Activated CD4-positive, alpha-beta T cell treated with anti-CD3 and anti-CD28 coated beads for 36 hours (primary cell): ENCODE measurements at regions not wholly inside any gene's neighbourhood (a gene's known extent, or its start where the extent isn't known, plus 50 kb on each side); places are given as distances from the start of the nearest gene placed in this dataset.
"Not testable (repeated sequence)": the region's sequence is repeated elsewhere in the genome, so short reads cannot be mapped to it uniquely, and the experiment has no call there.

Experiments used
- ATAC-seq: fragments of 200-7000 bp; cut with Tn5 transposase; one replicate; pipeline ENCODE4 v1.10.0; 2021; ENCODE audit warnings: mild to moderate bottlenecking, moderate library complexity
- CTCF ChIA-PET: fragments of 350-600 bp; sonication (Branson Sonifier 250); formaldehyde crosslinking; loops from one replicate; lab custom pipeline; 2021; ENCODE audit warnings: antibody characterized with exemption; lab: Charles Lee
- POLR2A ChIA-PET: fragments of 350-600 bp; sonication (Branson Sonifier 250); formaldehyde crosslinking; loops from one replicate; lab custom pipeline; 2021; ENCODE audit warnings: antibody characterized with exemption, inconsistent platforms; lab: Charles Lee
- DNase-seq: peaks from one replicate; pipeline ENCODE4 v3.0.0-alpha.2; 2020
- H3K27ac Mint-ChIP-seq: one replicate; pipeline ENCODE4 v1.8.0; 2021; ENCODE audit warnings: mixed read lengths
- H3K27me3 Mint-ChIP-seq: one replicate; pipeline ENCODE4 v1.8.0; 2021; ENCODE audit warnings: mixed read lengths
- H3K36me3 Mint-ChIP-seq: one replicate; pipeline ENCODE4 v1.8.0; 2021; ENCODE audit warnings: low read depth, mixed read lengths
- H3K4me1 Mint-ChIP-seq: one replicate; pipeline ENCODE4 v1.8.0; 2021; ENCODE audit warnings: mixed read lengths
- H3K4me3 Mint-ChIP-seq: one replicate; pipeline ENCODE4 v1.8.0; 2021; ENCODE audit warnings: mild to moderate bottlenecking, moderate library complexity, mixed read lengths
- H3K9me3 Mint-ChIP-seq: one replicate; pipeline ENCODE4 v1.8.0; 2021; ENCODE audit warnings: low read depth, mixed read lengths
- intact Hi-C, 2 experiments: fragments of 100-400 bp; cut with DNase I in 1 of 2; cut with micrococcal nuclease in 1 of 2; formaldehyde crosslinking; loops; one replicate each; pipeline versions ENCODE4 v1.14.2 to v1.15.1; 2022 to 2024; cut with DNase I, micrococcal nuclease

DNA sequence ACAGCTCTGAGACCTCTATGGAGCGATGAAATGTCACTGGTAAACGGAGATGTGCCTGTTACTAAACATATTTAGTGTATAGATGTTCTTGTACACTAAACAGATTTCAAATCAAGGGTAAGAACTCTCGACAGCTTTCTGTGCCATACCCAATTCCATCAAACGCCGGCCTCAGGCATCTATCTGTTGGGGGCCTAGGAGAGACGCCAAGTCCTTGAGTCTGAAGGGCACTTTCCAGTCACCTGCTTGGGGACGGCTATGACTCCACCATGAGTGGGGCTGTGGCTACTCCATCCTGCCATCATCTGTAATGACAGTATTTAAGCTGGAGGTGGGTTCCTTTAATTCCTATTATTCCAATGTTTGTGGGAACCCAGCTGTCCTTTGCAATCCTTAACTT is 87.8 kb downstream of the SHANK2 start:
- ChIA-PET CTCF (no interaction called here), POLR2A (no interaction called here)
- ATAC-seq (no peak), DNase-seq (no peak)
- no peaks in the 10 kb centered on the region for H3K9me3 Mint-ChIP-seq
- H3K4me1 Mint-ChIP-seq = no peaks in the 10 kb centered on the region
- H3K27me3 Mint-ChIP-seq = peaks cover 2% of the 10 kb centered on the region
- H3K4me3 Mint-ChIP-seq = no peak overlapping the region
- intact Hi-C loops = no loop called here
- H3K27ac Mint-ChIP-seq = no peak overlapping the region
- no peaks in the 10 kb centered on the region for H3K36me3 Mint-ChIP-seq

DNA sequence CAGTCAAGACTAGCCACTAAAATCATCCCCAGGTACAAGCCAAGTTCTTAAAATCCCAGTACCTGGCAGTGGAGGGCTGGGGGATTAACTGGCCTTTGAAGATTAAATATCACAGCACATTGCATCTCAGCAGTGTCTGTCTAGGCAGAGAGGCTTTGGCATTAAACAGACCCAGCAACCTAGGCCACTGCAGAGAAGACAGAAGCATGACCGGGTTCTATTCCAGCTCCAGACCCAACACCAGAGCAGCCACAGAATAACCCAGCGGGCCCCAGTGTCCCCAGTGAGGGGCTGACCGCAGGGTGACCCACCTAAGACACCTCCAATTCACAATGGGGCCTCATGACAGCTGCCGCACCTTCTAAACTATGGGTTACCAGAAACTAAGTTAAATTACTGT is 88.2 kb downstream of the SHANK2 start:
- no peaks in the 10 kb centered on the region for H3K4me1 Mint-ChIP-seq
- DNase-seq (no peak), ATAC-seq (no peak)
- H3K4me3 Mint-ChIP-seq = no peak overlapping the region
- H3K9me3 Mint-ChIP-seq = no peaks in the 10 kb centered on the region
- peaks cover 2% of the 10 kb centered on the region for H3K27me3 Mint-ChIP-seq
- H3K27ac Mint-ChIP-seq = no peak overlapping the region
- intact Hi-C loops = no loop called here
- CTCF ChIA-PET = interaction anchor here (0.6 kb wide), 1 partner anchor 41 kb away, joined by 3 read pairs; no protein-coding TSS in a partner anchor
- POLR2A ChIA-PET = no interaction called here
- no peaks in the 10 kb centered on the region for H3K36me3 Mint-ChIP-seq

DNA sequence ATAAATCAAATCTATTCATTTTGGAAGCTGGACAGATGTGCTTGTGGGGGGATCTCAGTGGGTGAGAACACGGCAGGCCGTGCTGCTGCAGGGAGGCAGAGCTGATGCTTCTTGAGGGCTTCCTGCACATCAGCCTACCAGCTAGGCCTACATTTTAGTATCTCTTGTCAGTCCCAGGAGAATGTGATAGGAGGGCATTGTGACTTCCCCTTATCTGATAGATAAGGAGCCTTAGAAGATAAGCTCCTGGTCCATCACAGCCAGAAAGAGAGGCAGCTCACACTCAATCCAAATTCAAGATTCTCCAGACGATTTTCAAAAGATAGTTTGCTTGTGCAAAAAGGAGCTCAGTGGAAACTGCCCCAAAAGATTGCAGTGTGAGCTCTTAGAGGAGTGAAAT is 89.0 kb downstream of the SHANK2 start:
- intact Hi-C loops = no loop called here
- peaks cover 2% of the 10 kb centered on the region for H3K27me3 Mint-ChIP-seq
- ATAC-seq = no peak
- ChIA-PET CTCF (interaction anchor here (0.6 kb wide), 1 partner anchor 40 kb away, joined by 3 read pairs; no protein-coding TSS in a partner anchor), POLR2A (no interaction called here)
- H3K4me1 Mint-ChIP-seq = no peaks in the 10 kb centered on the region
- no peaks in the 10 kb centered on the region for H3K9me3 Mint-ChIP-seq
- no peak for DNase-seq
- no peaks in the 10 kb centered on the region for H3K36me3 Mint-ChIP-seq
- H3K4me3 Mint-ChIP-seq = no peak overlapping the region
- H3K27ac Mint-ChIP-seq = no peak overlapping the region

DNA sequence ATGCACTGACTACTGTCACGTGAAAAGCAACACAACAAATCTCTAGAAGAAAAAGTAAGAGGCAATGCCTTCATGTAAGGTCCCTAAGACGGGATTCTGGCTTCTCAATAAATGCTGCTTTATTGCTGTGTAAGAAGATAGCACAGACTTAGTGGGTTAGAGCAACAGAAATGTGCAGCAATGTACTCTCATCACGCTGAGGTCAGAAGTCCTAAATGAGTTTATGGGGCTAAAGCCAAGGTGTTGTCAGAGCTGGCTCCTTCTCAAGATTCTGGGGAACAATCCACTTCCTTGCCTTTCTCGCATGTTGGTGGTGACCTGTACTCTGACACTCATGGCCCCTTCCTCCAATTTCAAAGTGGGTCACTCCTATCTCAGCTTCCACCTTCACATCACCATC is 93.4 kb downstream of the SHANK2 start:
- Mint-ChIP-seq H3K4me3 (no peak overlapping the region), H3K4me1 (no peaks in the 10 kb centered on the region), H3K36me3 (no peaks in the 10 kb centered on the region), H3K9me3 (no peaks in the 10 kb centered on the region), H3K27me3 (peaks cover 6% of the 10 kb centered on the region), H3K27ac (no peak overlapping the region)
- ATAC-seq = no peak
- POLR2A ChIA-PET = no interaction called here
- CTCF ChIA-PET = no interaction called here
- no peak for DNase-seq
- intact Hi-C loops = no loop called here

DNA sequence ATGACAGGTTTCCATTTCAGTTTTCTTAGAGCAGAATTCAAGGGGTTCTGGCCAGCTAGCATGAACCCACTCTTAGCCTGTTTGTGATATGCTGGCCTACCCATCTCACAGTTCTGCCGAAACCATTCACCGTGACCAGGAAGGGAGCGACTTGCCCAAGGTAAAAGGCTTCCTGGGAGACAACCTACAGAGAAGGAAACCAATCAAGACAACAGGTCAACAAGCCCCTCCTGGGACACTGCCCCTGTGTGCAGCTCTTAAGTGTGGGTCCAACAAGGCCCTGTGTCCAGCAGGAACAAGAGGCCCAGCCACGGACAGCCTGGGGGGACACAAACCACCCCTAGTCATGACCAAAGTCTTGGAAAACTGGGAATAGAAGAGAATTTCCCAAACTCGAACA is 94.7 kb downstream of the SHANK2 start:
- H3K27me3 Mint-ChIP-seq, H3K9me3 Mint-ChIP-seq, H3K4me3 Mint-ChIP-seq, H3K4me1 Mint-ChIP-seq, DNase-seq, H3K36me3 Mint-ChIP-seq, H3K27ac Mint-ChIP-seq, ATAC-seq, CTCF ChIA-PET, intact Hi-C loops, POLR2A ChIA-PET: not testable (repeated sequence)

DNA sequence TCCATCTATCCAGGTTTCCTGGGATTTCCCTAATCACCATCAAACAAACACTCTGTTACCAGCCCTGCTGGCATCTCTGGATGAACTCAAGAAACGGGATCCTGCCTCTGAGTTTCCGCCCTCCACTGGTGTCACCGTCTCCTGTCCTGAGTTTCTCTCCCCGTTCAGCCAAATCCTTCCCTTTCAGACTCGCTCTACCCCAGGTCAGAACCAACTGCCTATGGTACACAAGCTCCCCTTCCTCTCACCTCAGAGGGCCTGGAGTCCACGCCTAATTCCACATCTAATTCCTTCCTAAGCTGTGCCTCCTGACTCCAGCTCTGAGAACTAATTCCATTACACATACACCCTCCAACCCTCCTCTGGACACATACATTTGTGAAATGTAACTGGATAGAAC is 96.1 kb downstream of the SHANK2 start:
- ChIA-PET POLR2A (no interaction called here), CTCF (no interaction called here)
- ATAC-seq = no peak
- Mint-ChIP-seq H3K4me3 (no peak overlapping the region), H3K9me3 (no peaks in the 10 kb centered on the region), H3K36me3 (no peaks in the 10 kb centered on the region), H3K27me3 (peaks cover 14% of the 10 kb centered on the region), H3K4me1 (peaks cover 2% of the 10 kb centered on the region), H3K27ac (no peak overlapping the region)
- no peak for DNase-seq
- intact Hi-C loops = no loop called here

DNA sequence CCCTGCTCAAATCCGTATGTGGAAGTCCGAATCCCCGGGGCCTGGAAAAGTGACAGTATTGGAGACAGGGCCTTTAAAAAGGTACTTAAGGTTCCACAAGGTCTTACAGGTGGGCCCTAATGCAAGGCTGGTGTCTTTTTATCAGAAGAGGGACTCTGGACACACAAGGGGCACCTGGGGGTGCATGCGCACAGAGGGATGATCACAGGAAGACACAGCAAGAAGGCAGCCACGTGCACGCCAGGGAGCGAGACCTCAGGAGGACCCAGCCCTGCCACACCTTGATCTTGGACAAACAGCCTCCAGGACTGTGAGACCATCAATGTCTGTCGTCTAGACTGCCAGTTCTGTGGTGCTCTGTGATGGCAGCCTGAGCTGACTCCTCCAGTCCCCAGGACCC is 96.5 kb downstream of the SHANK2 start:
- Mint-ChIP-seq H3K27me3 (peaks cover 12% of the 10 kb centered on the region), H3K27ac (no peak overlapping the region), H3K4me1 (peaks cover 2% of the 10 kb centered on the region), H3K9me3 (no peaks in the 10 kb centered on the region), H3K4me3 (no peak overlapping the region), H3K36me3 (no peaks in the 10 kb centered on the region)
- CTCF ChIA-PET = no interaction called here
- no peak for DNase-seq
- POLR2A ChIA-PET = no interaction called here
- intact Hi-C loops = no loop called here
- no peak for ATAC-seq

DNA sequence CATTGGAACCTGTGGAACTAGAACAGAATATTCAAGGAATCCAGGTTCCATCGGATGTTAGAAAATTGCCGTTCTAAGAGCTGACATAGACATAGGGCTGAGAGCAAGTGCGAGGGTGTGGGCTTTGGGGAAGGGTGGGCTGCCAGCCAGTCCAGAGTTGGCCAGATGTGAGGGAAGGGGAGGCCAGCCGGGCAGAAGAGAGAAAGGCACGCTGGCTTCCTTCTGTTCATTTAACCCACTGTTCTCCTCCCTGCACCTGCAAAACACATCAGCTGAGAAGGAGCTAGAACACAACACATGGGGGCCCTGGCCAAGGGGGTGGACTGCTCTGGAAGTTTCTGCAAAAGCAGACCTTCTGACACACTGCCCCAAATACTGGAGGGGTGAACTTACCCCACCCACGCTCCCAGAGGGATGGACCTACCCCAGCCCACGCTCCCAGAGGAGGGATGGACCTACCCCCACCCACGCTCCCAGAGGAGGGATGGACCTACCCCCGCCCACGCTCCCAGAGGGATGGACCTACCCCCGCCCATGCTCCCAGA is 98.0 kb downstream of the SHANK2 start:
- POLR2A ChIA-PET = no interaction called here
- no peak overlapping the region for H3K27ac Mint-ChIP-seq
- intact Hi-C loops = no loop called here
- no peaks in the 10 kb centered on the region for H3K9me3 Mint-ChIP-seq
- H3K4me3 Mint-ChIP-seq = no peak overlapping the region
- DNase-seq (no peak), ATAC-seq (no peak)
- H3K27me3 Mint-ChIP-seq = peaks cover 12% of the 10 kb centered on the region
- no peaks in the 10 kb centered on the region for H3K36me3 Mint-ChIP-seq
- H3K4me1 Mint-ChIP-seq = peaks cover 2% of the 10 kb centered on the region
- CTCF ChIA-PET = no interaction called here

DNA sequence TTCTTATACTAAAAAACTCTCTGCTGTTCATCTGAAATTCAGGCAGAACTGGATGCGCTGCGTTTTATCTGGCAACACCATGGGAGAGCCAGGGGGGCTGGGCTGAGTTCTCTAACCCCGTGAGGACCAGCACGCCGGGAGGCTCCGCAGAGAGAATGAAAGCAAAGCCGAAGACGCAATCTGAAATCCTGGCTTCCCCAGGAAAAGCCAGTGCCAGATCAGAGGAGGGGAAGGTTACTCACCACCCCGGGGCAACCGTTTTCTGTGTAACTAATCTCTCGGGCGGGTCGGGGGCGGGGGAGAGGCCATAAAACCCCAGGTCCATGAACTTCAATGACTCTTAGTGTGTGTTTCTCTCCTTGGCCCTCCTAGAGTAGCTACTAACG is 99.4 kb downstream of the SHANK2 start:
- CTCF ChIA-PET = no interaction called here
- Mint-ChIP-seq H3K4me1 (peaks cover 2% of the 10 kb centered on the region), H3K36me3 (no peaks in the 10 kb centered on the region), H3K27me3 (peaks cover 15% of the 10 kb centered on the region), H3K27ac (no peak overlapping the region), H3K9me3 (no peaks in the 10 kb centered on the region), H3K4me3 (no peak overlapping the region)
- DNase-seq (no peak), ATAC-seq (no peak)
- intact Hi-C loops = no loop called here
- POLR2A ChIA-PET = no interaction called here

DNA sequence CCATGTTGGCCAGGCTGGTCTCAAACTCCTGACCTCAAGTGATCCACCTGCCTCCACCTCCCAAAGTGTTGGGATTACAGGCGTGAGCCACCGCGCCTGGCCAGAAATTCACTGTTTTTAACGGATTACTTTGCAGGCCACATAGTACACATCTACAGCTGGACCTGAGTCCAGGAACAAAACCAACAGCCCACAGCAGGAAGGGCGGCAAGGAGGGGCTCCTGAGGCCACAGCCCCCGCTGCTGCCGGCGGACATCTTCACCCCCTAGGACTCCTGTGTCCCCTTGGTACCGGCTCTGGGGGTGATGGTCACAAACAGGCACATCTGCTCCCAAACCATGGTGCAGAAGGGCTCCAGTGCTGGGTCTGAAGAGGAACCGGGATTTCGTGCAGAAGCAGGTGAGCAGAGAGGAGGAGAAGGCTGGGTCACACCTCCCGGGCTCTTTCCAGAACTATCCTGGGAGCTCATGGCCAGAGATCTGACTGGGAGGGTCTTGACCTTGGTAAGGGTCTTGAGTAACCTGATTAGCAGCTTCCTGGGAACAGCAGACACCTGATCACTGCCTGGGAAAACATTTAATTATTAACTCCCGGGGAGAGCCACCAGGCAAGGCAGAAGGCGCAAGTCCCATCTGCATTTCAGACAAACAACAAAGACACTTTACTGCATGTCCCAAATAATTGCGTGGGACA is 99.9 kb downstream of the SHANK2 start:
- H3K4me1 Mint-ChIP-seq, POLR2A ChIA-PET, ATAC-seq, H3K9me3 Mint-ChIP-seq, H3K27ac Mint-ChIP-seq, intact Hi-C loops, DNase-seq, H3K36me3 Mint-ChIP-seq, H3K4me3 Mint-ChIP-seq, CTCF ChIA-PET: not testable (repeated sequence)
- peaks cover 15% of the 10 kb centered on the region for H3K27me3 Mint-ChIP-seq

DNA sequence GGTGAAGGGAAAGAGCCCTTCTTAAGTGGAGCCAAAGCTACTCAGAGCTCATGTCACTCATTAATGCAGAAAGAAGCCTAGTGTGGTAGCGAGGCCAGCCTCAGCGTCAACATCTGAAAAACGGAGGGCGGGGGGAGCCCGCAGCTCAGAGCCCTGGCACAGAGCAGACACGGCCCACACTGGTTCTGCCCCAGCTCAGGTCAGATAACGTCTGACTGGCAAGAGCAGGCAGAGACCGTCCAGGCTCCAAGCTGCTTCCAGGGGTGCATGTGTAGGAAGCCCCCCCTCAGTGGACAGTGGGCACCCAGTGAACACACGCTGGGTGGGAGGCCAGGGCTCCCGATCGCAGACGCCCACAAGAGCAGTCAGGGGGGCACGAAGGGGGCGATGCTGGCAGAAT is 100.8 kb downstream of the SHANK2 start:
- Mint-ChIP-seq H3K4me1 (peaks cover 2% of the 10 kb centered on the region), H3K36me3 (no peaks in the 10 kb centered on the region), H3K9me3 (no peaks in the 10 kb centered on the region), H3K27me3 (peaks cover 15% of the 10 kb centered on the region), H3K27ac (no peak overlapping the region), H3K4me3 (no peak overlapping the region)
- ChIA-PET POLR2A (no interaction called here), CTCF (no interaction called here)
- intact Hi-C loops = no loop called here
- ATAC-seq = no peak
- no peak for DNase-seq

DNA sequence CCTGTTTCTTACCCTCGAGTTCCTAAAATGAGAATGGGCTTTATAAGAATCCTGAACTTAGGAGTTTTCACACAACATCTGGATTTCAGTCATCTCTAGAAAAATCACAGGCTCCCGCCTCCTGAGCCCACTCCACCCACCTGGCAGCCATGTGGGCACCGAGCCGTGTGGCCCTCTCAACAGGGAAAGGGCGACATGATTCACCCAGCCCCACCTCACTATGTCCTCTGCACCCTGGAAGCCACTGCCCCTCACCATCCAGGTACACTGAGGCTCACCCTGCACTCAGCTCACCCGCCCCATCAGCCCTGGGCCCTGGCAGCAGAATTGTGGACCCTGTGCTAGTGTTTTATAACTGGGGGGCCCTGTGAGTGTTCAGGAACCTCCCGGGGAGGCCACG is 101.5 kb downstream of the SHANK2 start:
- ATAC-seq (no peak), DNase-seq (no peak)
- CTCF ChIA-PET = no interaction called here
- POLR2A ChIA-PET = no interaction called here
- no peaks in the 10 kb centered on the region for H3K36me3 Mint-ChIP-seq
- no peak overlapping the region for H3K4me3 Mint-ChIP-seq
- no peaks in the 10 kb centered on the region for H3K9me3 Mint-ChIP-seq
- no peak overlapping the region for H3K27ac Mint-ChIP-seq
- H3K27me3 Mint-ChIP-seq = peaks cover 12% of the 10 kb centered on the region
- H3K4me1 Mint-ChIP-seq = peaks cover 2% of the 10 kb centered on the region
- intact Hi-C loops = no loop called here
